HepG2 (cell line): ENCODE measurements at regions not wholly inside any gene's neighbourhood (a gene's known extent, or its start where the extent isn't known, plus 50 kb on each side); places are given as distances from the start of the nearest gene placed in this dataset.

Experiments used
- ATF7 ChIP-seq, 2 experiments: fragments of 450-650 bp in 1 of 2; sonication (generic) in 1 of 2; formaldehyde crosslinking in 1 of 2; IDR thresholded peaks; 2 replicates each; pipeline versions ENCODE4 v1.4.0 to v1.6.1; 2016 to 2020; ENCODE audit warnings: antibody characterized with exemption in 1 of 2, mild to moderate bottlenecking in 1 of 2, missing genetic modification reagents in 1 of 2
- FOSL2 ChIP-seq: sonication (generic); formaldehyde crosslinking; IDR thresholded peaks from 2 replicates; pipeline ENCODE4 v1.4.0; 2020; ENCODE audit warnings: missing genetic modification reagents
- HNF1B ChIP-seq: sonication (generic); formaldehyde crosslinking; IDR thresholded peaks from 2 replicates; pipeline ENCODE4 v1.5.1; 2020; ENCODE audit warnings: mild to moderate bottlenecking, moderate library complexity, missing genetic modification reagents
- MED1 ChIP-seq: sonication (generic); formaldehyde crosslinking; IDR thresholded peaks from 2 replicates; pipeline ENCODE4 v1.4.0; 2020; ENCODE audit warnings: missing genetic modification reagents
- PAXIP1 ChIP-seq: sonication (generic); formaldehyde crosslinking; conservative IDR thresholded peaks from 2 replicates; pipeline ENCODE4 v1.4.0; 2020; ENCODE audit warnings: mild to moderate bottlenecking, missing genetic modification reagents, moderate library complexity
- PPARG ChIP-seq: conservative IDR thresholded peaks from 2 replicates; pipeline ENCODE4 v1.6.1; 2016; ENCODE audit warnings: missing biosample characterization, missing genetic modification reagents
- SAP130 ChIP-seq: IDR thresholded peaks from 2 replicates; pipeline ENCODE4 v1.6.1; 2016; ENCODE audit warnings: low read depth
- TCF7 ChIP-seq: sonication (generic); IDR thresholded peaks from 2 replicates; pipeline ENCODE4 v1.6.1; 2016; ENCODE audit warnings: antibody characterized with exemption, low read depth
- THRA ChIP-seq: sonication (generic); formaldehyde crosslinking; IDR thresholded peaks from 2 replicates; pipeline ENCODE4 v1.4.0; 2020; ENCODE audit warnings: missing genetic modification reagents, borderline replicate concordance
- ZBTB3 ChIP-seq: sonication (generic); formaldehyde crosslinking; IDR thresholded peaks from 2 replicates; pipeline ENCODE4 v1.4.0; 2020; ENCODE audit warnings: low read depth, mild to moderate bottlenecking, moderate library complexity, missing genetic modification reagents, borderline replicate concordance
- ZNF143 ChIP-seq: sonication (generic); formaldehyde crosslinking; IDR thresholded peaks from 2 replicates; pipeline ENCODE4 v1.4.0; 2020; ENCODE audit warnings: missing genetic modification reagents
- ZNF280D ChIP-seq: sonication (generic); formaldehyde crosslinking; IDR thresholded peaks from 2 replicates; pipeline ENCODE4 v1.5.1; 2020; ENCODE audit warnings: mild to moderate bottlenecking, missing genetic modification reagents
- ZNF292 ChIP-seq: sonication (generic); formaldehyde crosslinking; IDR thresholded peaks from 2 replicates; pipeline ENCODE4 v1.8.1; 2022; ENCODE audit warnings: mild to moderate bottlenecking, low read depth, missing genetic modification reagents, borderline replicate concordance
- ZNF414 ChIP-seq: sonication (generic); formaldehyde crosslinking; IDR thresholded peaks from 2 replicates; pipeline ENCODE4 v1.5.0; 2020; ENCODE audit warnings: missing genetic modification reagents
- ZNF580 ChIP-seq: IDR thresholded peaks from 2 replicates; pipeline ENCODE4 v1.6.1; 2016; ENCODE audit warnings: low read depth, borderline replicate concordance
- ZNF660 ChIP-seq: sonication (generic); formaldehyde crosslinking; IDR thresholded peaks from 2 replicates; pipeline ENCODE4 v1.5.1; 2020; ENCODE audit warnings: mild to moderate bottlenecking, low read depth, missing genetic modification reagents, borderline replicate concordance
- ZNF766 ChIP-seq: sonication (generic); formaldehyde crosslinking; IDR thresholded peaks from 2 replicates; pipeline ENCODE4 v1.5.0; 2020; ENCODE audit warnings: missing genetic modification reagents, borderline replicate concordance

GRCh38 chr14:50018201-50018932 is 98.0 kb downstream of the VCPKMT start (continued):
- TF ChIP-seq FOSL2 (peak; percentile 96), ZNF414 (CRISPR knock-in tag) (no peak), ZNF580 (CRISPR knock-in tag) (0 out of 2 replicates have a peak, but pooled peaks have one; percentile 34), ZNF280D (CRISPR knock-in tag) (no peak), THRA (CRISPR knock-in tag) (peak; percentile 36; the same call in 1 of the 2 replicates), ZNF766 (CRISPR knock-in tag) (peak; percentile 61; the same call in 1 of the 2 replicates), ATF7 (IDR thresholded peaks at IDR 0.05) (no peak), ATF7 (CRISPR knock-in tag; IDR thresholded peaks at IDR 0.05) (no peak), HNF1B (CRISPR knock-in tag) (0 out of 2 replicates have a peak, but pooled peaks have one; percentile 26), ZNF292 (peak; percentile 25; the same call in 1 of the 2 replicates), SAP130 (CRISPR knock-in tag) (peak; percentile 73; the same call in 1 of the 2 replicates), ZNF660 (CRISPR knock-in tag) (no peak), ZBTB3 (CRISPR knock-in tag) (peak; percentile 64; the same call in 1 of the 2 replicates), ZNF143 (CRISPR knock-in tag) (no peak), PPARG (CRISPR knock-in tag) (peak; percentile 55), MED1 (peak; percentile 45; the same call in 1 of the 2 replicates), TCF7 (peak; percentile 38; the same call in 1 of the 2 replicates), PAXIP1 (peak; percentile 46; the same call in 1 of the 2 replicates)
